K562 (cell line): ENCODE measurements at regions not wholly inside any gene's neighbourhood (a gene's known extent, or its start where the extent isn't known, plus 50 kb on each side); places are given as distances from the start of the nearest gene placed in this dataset.

Experiments used
- E4F1 ChIP-seq: fragments of 250-450 bp; sonication (Bioruptor Pico); IDR thresholded peaks from 2 replicates; pipeline ENCODE4 v1.5.0; 2021; ENCODE audit warnings: mild to moderate bottlenecking, borderline replicate concordance
- ESRRB ChIP-seq: fragments of 250-450 bp; sonication (Bioruptor Pico); IDR thresholded peaks from 2 replicates; pipeline ENCODE4 v1.5.0; 2020; ENCODE audit warnings: mild to moderate bottlenecking, moderate library complexity, borderline replicate concordance
- JUND ChIP-seq, 2 experiments: IDR thresholded peaks; 2 replicates in 1 of 2; 3 replicates in 1 of 2; pipeline ENCODE4 v1.6.1; 2011; ENCODE audit warnings: borderline replicate concordance in 2 of 2, low read depth in 2 of 2, low read length in 2 of 2, improper control_type of control experiment in 1 of 2, missing biosample characterization in 1 of 2, missing genetic modification characterization in 1 of 2, missing genetic modification reagents in 1 of 2
- SAFB ChIP-seq: fragments of 200-400 bp; formaldehyde crosslinking; IDR thresholded peaks from 2 replicates; pipeline ENCODE4 v1.6.1; 2017; ENCODE audit warnings: low read depth, low read length, borderline replicate concordance
- USF2 ChIP-seq: sonication (generic); formaldehyde crosslinking; IDR thresholded peaks from 2 replicates; pipeline ENCODE4 v1.5.0; 2020; ENCODE audit warnings: missing genetic modification reagents
- ZBTB5 ChIP-seq: fragments of 450-650 bp; IDR thresholded peaks from 2 replicates; pipeline ENCODE4 v1.6.1; 2017; ENCODE audit warnings: antibody characterized with exemption
- ZNF282 ChIP-seq: sonication (generic); formaldehyde crosslinking; IDR thresholded peaks from 2 replicates; pipeline ENCODE4 v1.8.1; 2023; ENCODE audit warnings: missing genetic modification reagents
- ZNF41 ChIP-seq: fragments of 250-450 bp; sonication (Bioruptor Pico); conservative IDR thresholded peaks from 2 replicates; pipeline ENCODE4 v1.4.0; 2020; ENCODE audit warnings: mild to moderate bottlenecking

GRCh38 chr9:84402517-84402916 is 62.0 kb upstream of the SLC28A3 start (continued):
- TF ChIP-seq SAFB (no peak), JUND (IDR thresholded peaks at IDR 0.05; ENCODE audit: borderline replicate concordance, low read depth, low read length) (no peak), JUND (tag; IDR thresholded peaks at IDR 0.05; ENCODE audit: borderline replicate concordance, low read depth, low read length) (no peak), E4F1 (CRISPR knock-in tag) (no peak), ESRRB (no peak), ZNF41 (no peak), ZNF282 (CRISPR knock-in tag) (no peak), USF2 (CRISPR knock-in tag) (no peak), ZBTB5 (no peak)
